Thyroid gland (tissue), 4 donors: ENCODE measurements at regions not wholly inside any gene's neighbourhood (a gene's known extent, or its start where the extent isn't known, plus 50 kb on each side); places are given as distances from the start of the nearest gene placed in this dataset.

ENCODE experiments used
- DNase-seq, 2 donors: peaks; one replicate each; pipeline ENCODE4 v3.0.0-alpha.2; 2019
- H3K27ac ChIP-seq, 3 donors: fragments of 200-600 bp; sonication (generic); 1 replicate in 2 of 3; 2 replicates in 1 of 3; pipeline ENCODE4 v1.5.1; 2016 to 2019; ENCODE audit warnings: mild to moderate bottlenecking in 1 of 3, moderate library complexity in 1 of 3
- H3K27me3 ChIP-seq: fragments of 200-600 bp; sonication (generic); one replicate; pipeline ENCODE4 v1.5.1; 2019
- H3K36me3 ChIP-seq, 2 donors: fragments of 200-600 bp; sonication (generic); one replicate each; pipeline ENCODE4 v1.5.1; 2016 to 2019
- H3K4me1 ChIP-seq, 2 donors: fragments of 200-600 bp; sonication (generic); one replicate each; pipeline ENCODE4 v1.5.1; 2017 to 2019
- H3K4me3 ChIP-seq, 3 donors: fragments of 200-600 bp; sonication (generic); replicated peaks in 1 of 3; 1 replicate in 2 of 3; 2 replicates in 1 of 3; pipeline ENCODE4 v1.5.1; 2016; ENCODE audit warnings: mild to moderate bottlenecking in 1 of 3
- H3K9me3 ChIP-seq: fragments of 200-600 bp; sonication (generic); one replicate; pipeline ENCODE4 v1.5.1; 2017
- POLR2A ChIP-seq, 2 donors: fragments of 450-650 bp; IDR thresholded peaks; one replicate each; pipeline ENCODE4 v1.6.1; 2017; ENCODE audit warnings: antibody characterized with exemption in 2 of 2, mild to moderate bottlenecking in 2 of 2, moderate library complexity in 1 of 2
- WGBS, 2 donors: methylation state at CpG; one replicate each; pipeline ENCODE4 v1.1.5; 2017; 5-methylcytosine and 5-hydroxymethylcytosine counted together
- intact Hi-C: fragments of 100-400 bp; cut with DNase I; formaldehyde crosslinking; loops from one replicate; pipeline ENCODE4 v1.15.1; 2023
- TF ChIP-seq, protein P1 (sequence below), 6 experiments: fragments of 200-600 bp in 3 of 6; fragments of 450-650 bp in 3 of 6; sonication (generic) in 3 of 6; IDR thresholded peaks; one replicate each; pipeline ENCODE4 v1.5.1; 2016 to 2019; ENCODE audit warnings: antibody characterized with exemption in 6 of 6, mild to moderate bottlenecking in 2 of 6, inconsistent platforms in 1 of 6, moderate library complexity in 1 of 6

DNA sequence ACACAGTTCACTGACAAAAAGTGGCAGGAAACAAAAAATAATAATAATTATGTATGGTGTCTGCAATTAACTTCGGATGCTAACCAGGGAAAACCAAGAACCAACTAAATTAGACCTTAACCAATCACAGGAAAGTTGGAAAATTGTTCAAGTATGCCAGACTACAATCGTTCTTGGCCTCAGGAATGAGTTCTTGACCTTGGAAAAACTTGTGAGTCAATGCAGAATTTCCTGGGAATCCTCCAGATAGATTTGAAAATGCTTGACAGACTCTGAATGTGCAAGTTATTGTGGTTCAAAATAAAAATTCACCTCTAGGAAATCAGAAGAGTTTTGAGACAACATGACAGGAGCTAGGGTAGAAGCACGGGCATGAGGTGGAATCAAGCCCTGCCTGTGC is 171.5 kb downstream of the C7orf25 start:
- intact Hi-C loops, result no loop called here
- no peaks in the 10 kb centered on the region for H3K27me3 ChIP-seq
- no peaks in the 10 kb centered on the region for H3K36me3 ChIP-seq
- H3K27ac ChIP-seq, result no peak overlapping the region
- no peaks in the 10 kb centered on the region for H3K9me3 ChIP-seq
- no peak overlapping the region for H3K4me3 ChIP-seq
- TF ChIP-seq, protein P1, sequence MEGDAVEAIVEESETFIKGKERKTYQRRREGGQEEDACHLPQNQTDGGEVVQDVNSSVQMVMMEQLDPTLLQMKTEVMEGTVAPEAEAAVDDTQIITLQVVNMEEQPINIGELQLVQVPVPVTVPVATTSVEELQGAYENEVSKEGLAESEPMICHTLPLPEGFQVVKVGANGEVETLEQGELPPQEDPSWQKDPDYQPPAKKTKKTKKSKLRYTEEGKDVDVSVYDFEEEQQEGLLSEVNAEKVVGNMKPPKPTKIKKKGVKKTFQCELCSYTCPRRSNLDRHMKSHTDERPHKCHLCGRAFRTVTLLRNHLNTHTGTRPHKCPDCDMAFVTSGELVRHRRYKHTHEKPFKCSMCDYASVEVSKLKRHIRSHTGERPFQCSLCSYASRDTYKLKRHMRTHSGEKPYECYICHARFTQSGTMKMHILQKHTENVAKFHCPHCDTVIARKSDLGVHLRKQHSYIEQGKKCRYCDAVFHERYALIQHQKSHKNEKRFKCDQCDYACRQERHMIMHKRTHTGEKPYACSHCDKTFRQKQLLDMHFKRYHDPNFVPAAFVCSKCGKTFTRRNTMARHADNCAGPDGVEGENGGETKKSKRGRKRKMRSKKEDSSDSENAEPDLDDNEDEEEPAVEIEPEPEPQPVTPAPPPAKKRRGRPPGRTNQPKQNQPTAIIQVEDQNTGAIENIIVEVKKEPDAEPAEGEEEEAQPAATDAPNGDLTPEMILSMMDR (IDR thresholded peaks at IDR 0.05), result no peak
- no peak for TF ChIP-seq POLR2A (IDR thresholded peaks at IDR 0.05)
- 65 to 66% methylated on average over 3 of the region's 3 CpGs for WGBS, 2 donors
- H3K4me1 ChIP-seq, result peaks cover 0 to 15% of the 10 kb centered on the region in 2 donors
- DNase-seq, result no peak

DNA sequence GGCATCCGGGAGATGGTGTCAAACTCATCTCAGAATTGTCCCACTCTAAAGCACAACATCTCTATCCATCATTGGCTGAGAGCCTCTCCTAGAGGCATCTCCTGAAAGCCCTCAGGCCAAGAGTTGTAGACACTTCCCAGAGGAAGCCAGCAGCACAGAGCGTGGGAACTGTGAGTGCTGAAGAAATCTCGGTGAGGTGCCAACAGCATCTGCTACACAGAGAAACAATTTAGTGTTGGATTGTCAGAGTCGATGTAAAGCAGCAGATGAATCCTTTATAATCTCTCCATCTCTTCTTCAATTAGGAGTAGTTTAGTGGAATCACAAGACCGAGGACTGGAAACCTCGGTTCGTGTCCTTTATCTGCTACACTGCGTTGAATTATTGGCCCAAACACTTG is 172.2 kb downstream of the C7orf25 start:
- 80 to 82% methylated on average over 8 of the region's 8 CpGs for WGBS, 2 donors
- Histone ChIP-seq H3K27me3 (no peaks in the 10 kb centered on the region), H3K27ac (no peak overlapping the region), H3K36me3 (no peaks in the 10 kb centered on the region), H3K9me3 (no peaks in the 10 kb centered on the region), H3K4me3 (no peak overlapping the region), H3K4me1 (peaks cover 0 to 15% of the 10 kb centered on the region in 2 donors)
- intact Hi-C loops, result no loop called here
- TF ChIP-seq, protein P1 (IDR thresholded peaks at IDR 0.05), result no peak
- TF ChIP-seq POLR2A (IDR thresholded peaks at IDR 0.05), result no peak
- DNase-seq, result no peak

DNA sequence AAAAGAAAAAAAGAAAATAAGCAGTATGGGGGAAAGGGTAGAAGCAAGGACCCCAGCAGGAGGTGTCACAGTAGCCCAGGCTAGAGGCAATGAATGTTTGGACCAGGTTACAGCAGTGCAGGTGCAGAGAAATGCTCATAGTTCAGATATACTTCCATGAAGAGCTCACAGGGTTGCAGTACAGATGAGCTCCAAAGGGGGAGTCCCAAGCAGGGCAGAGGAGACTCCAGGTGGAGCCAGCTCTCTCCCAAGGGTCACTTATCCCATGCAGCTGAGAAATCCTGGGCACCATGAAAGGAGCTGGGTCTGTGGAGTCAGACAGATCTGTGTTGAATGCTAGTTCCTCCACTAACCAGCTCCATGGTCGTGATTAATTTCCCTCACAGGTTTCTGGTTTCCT is 174.9 kb downstream of the C7orf25 start:
- DNase-seq, result peak; percentile 13 to 20
- Histone ChIP-seq H3K4me3 (no peak overlapping the region), H3K27ac (no peak overlapping the region), H3K4me1 (peaks cover 0 to 15% of the 10 kb centered on the region in 2 donors), H3K9me3 (no peaks in the 10 kb centered on the region), H3K27me3 (no peaks in the 10 kb centered on the region), H3K36me3 (no peaks in the 10 kb centered on the region)
- intact Hi-C loops, result no loop called here
- WGBS, 2 donors, result 50 to 57% methylated on average over 1 of the region's 1 CpG
- TF ChIP-seq POLR2A (IDR thresholded peaks at IDR 0.05), result no peak
- TF ChIP-seq, protein P1 (IDR thresholded peaks at IDR 0.05), result peak in 1 of 6 experiments; percentile 25

DNA sequence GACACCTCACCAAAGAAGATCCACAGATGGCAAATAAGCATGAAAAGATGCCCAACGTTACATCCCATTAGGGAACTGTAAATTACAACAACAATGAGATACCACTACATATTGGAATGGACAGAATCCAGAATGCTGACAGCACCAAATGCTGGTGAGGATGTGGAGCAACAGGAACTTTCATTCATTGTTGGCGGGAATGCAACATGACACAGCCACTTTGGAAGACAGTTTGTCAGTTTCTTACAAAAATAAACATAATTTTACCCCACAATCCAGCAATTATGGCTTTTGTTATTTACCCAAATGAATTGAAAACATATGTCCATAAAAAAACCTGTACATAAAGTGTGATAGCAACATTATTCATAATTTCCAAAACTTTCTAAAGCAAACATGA is 176.8 kb downstream of the C7orf25 start:
- no peaks in the 10 kb centered on the region for H3K36me3 ChIP-seq
- no peak for TF ChIP-seq POLR2A (IDR thresholded peaks at IDR 0.05)
- TF ChIP-seq, protein P1 (IDR thresholded peaks at IDR 0.05), result no peak
- no peaks in the 10 kb centered on the region for H3K9me3 ChIP-seq
- H3K27ac ChIP-seq, result no peak overlapping the region
- H3K4me1 ChIP-seq, result peaks cover 0 to 15% of the 10 kb centered on the region in 2 donors
- intact Hi-C loops, result no loop called here
- H3K4me3 ChIP-seq, result no peak overlapping the region
- 74 to 83% methylated on average over 2 of the region's 2 CpGs for WGBS, 2 donors
- DNase-seq, result no peak
- no peaks in the 10 kb centered on the region for H3K27me3 ChIP-seq

DNA sequence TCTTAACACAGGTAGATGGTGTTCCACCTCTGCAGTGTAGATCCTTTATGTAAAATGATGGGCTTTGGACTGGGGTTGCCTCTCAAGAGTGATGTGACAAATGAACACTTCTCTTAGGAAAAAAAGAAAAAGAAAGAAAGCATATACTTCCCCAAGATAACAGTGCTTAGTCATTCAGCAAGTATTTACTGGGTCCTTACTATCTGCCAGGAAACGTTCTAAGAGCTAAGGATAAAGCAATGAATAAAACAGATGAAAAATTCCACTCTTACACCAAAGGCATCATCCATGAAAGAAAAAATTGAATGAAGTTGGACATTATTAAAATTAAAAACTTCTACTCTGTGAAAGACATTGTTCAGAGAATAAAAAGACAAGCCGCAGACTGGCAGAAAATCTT is 177.3 kb downstream of the C7orf25 start:
- peaks cover 0 to 15% of the 10 kb centered on the region in 2 donors for H3K4me1 ChIP-seq
- no peaks in the 10 kb centered on the region for H3K36me3 ChIP-seq
- intact Hi-C loops, result no loop called here
- no peak overlapping the region for H3K27ac ChIP-seq
- H3K4me3 ChIP-seq, result no peak overlapping the region
- H3K9me3 ChIP-seq, result no peaks in the 10 kb centered on the region
- no peak for DNase-seq
- H3K27me3 ChIP-seq, result no peaks in the 10 kb centered on the region
- no peak for TF ChIP-seq POLR2A (IDR thresholded peaks at IDR 0.05)
- TF ChIP-seq, protein P1 (IDR thresholded peaks at IDR 0.05), result no peak
- WGBS, 2 donors, result 56 to 64% methylated on average over 2 of the region's 2 CpGs
